ENCODE measurements at regions not wholly inside any gene's neighbourhood (a gene's known extent, or its start where the extent isn't known, plus 50 kb on each side); places are given as distances from the start of the nearest gene placed in this dataset.

- 89 to 97% methylated on average over 5 to 6 of the region's 6 CpGs for WGBS, 2 experiments (ENCODE audit: insufficient coverage in 2 of 2)
- Histone ChIP-seq H3K36me3 (ENCODE audit: control insufficient read depth, insufficient read depth, low read length) (no peaks in the 10 kb centered on the region), H3K9me3 (ENCODE audit: control insufficient read depth, low read length) (no peaks in the 10 kb centered on the region), H3K4me3 (ENCODE audit: extremely low read depth, insufficient read depth, low read length, poor library complexity, severe bottlenecking) (no peak overlapping the region), H3K27ac (ENCODE audit: low read depth, low read length, severe bottlenecking) (no peak overlapping the region), H3K4me1 (ENCODE audit: control insufficient read depth, insufficient read depth, low read length, poor library complexity, severe bottlenecking) (no peaks in the 10 kb centered on the region)
Observed at GRCh38 chr6:118744261-118744941, 93.0 kb upstream of the CEP85L start.

GRCh38 chr6:118743746-118744145, 92.4 kb upstream of the CEP85L start:
- no CpG with 5 or more reads among the region's 1 CpG for WGBS, 2 experiments (ENCODE audit: insufficient coverage in 2 of 2)

GRCh38 chr6:118740372-118740771, 89.0 kb upstream of the CEP85L start:
- no CpG with 5 or more reads among the region's 3 CpGs for WGBS, 2 experiments (ENCODE audit: insufficient coverage in 2 of 2)
- no peak overlapping the region for H3K27ac ChIP-seq (ENCODE audit: low read depth, low read length, severe bottlenecking)
- H3K4me1 ChIP-seq (ENCODE audit: control insufficient read depth, insufficient read depth, low read length, poor library complexity, severe bottlenecking), result no peaks in the 10 kb centered on the region
- H3K36me3 ChIP-seq (ENCODE audit: control insufficient read depth, insufficient read depth, low read length), result no peaks in the 10 kb centered on the region
- H3K9me3 ChIP-seq (ENCODE audit: control insufficient read depth, low read length), result no peaks in the 10 kb centered on the region
- H3K4me3 ChIP-seq (ENCODE audit: extremely low read depth, insufficient read depth, low read length, poor library complexity, severe bottlenecking), result no peak overlapping the region

More at GRCh38 chr6:118743746-118744145, 92.4 kb upstream of the CEP85L start:
- H3K4me1 ChIP-seq (ENCODE audit: control insufficient read depth, insufficient read depth, low read length, poor library complexity, severe bottlenecking), result no peaks in the 10 kb centered on the region
- H3K36me3 ChIP-seq (ENCODE audit: control insufficient read depth, insufficient read depth, low read length), result no peaks in the 10 kb centered on the region
- no peaks in the 10 kb centered on the region for H3K9me3 ChIP-seq (ENCODE audit: control insufficient read depth, low read length)
- no peak overlapping the region for H3K4me3 ChIP-seq (ENCODE audit: extremely low read depth, insufficient read depth, low read length, poor library complexity, severe bottlenecking)
- no peak overlapping the region for H3K27ac ChIP-seq (ENCODE audit: low read depth, low read length, severe bottlenecking)

GRCh38 chr6:118739696-118740353, 88.4 kb upstream of the CEP85L start:
- Histone ChIP-seq H3K36me3 (ENCODE audit: control insufficient read depth, insufficient read depth, low read length) (no peaks in the 10 kb centered on the region), H3K9me3 (ENCODE audit: control insufficient read depth, low read length) (no peaks in the 10 kb centered on the region), H3K4me3 (ENCODE audit: extremely low read depth, insufficient read depth, low read length, poor library complexity, severe bottlenecking) (no peak overlapping the region), H3K27ac (ENCODE audit: low read depth, low read length, severe bottlenecking) (no peak overlapping the region), H3K4me1 (ENCODE audit: control insufficient read depth, insufficient read depth, low read length, poor library complexity, severe bottlenecking) (no peaks in the 10 kb centered on the region)
- 89% methylated on average over 1 of the region's 2 CpGs; no CpG with 5 or more reads in 1 of the 2 experiments for WGBS, 2 experiments (ENCODE audit: insufficient coverage in 2 of 2)

GRCh38 chr6:118736440-118736839, 85.0 kb upstream of the CEP85L start:
- no peaks in the 10 kb centered on the region for H3K4me1 ChIP-seq (ENCODE audit: control insufficient read depth, insufficient read depth, low read length, poor library complexity, severe bottlenecking)
- H3K36me3 ChIP-seq (ENCODE audit: control insufficient read depth, insufficient read depth, low read length), result no peaks in the 10 kb centered on the region
- no peak overlapping the region for H3K27ac ChIP-seq (ENCODE audit: low read depth, low read length, severe bottlenecking)
- no peaks in the 10 kb centered on the region for H3K9me3 ChIP-seq (ENCODE audit: control insufficient read depth, low read length)
- 89 to 100% methylated on average over 4 of the region's 4 CpGs for WGBS, 2 experiments (ENCODE audit: insufficient coverage in 2 of 2)
- H3K4me3 ChIP-seq (ENCODE audit: extremely low read depth, insufficient read depth, low read length, poor library complexity, severe bottlenecking), result no peak overlapping the region

- WGBS, 2 experiments (ENCODE audit: insufficient coverage in 2 of 2), result no CpG with 5 or more reads among the region's 2 CpGs
- H3K4me1 ChIP-seq (ENCODE audit: control insufficient read depth, insufficient read depth, low read length, poor library complexity, severe bottlenecking), result no peaks in the 10 kb centered on the region
Observed at GRCh38 chr6:118735320-118735719, 83.9 kb upstream of the CEP85L start.

GRCh38 chr6:118725944-118726343, 74.6 kb upstream of the CEP85L start:
- H3K9me3 ChIP-seq (ENCODE audit: control insufficient read depth, low read length), result no peaks in the 10 kb centered on the region
- no peak overlapping the region for H3K4me3 ChIP-seq (ENCODE audit: extremely low read depth, insufficient read depth, low read length, poor library complexity, severe bottlenecking)
- no peak overlapping the region for H3K27ac ChIP-seq (ENCODE audit: low read depth, low read length, severe bottlenecking)
- no peaks in the 10 kb centered on the region for H3K4me1 ChIP-seq (ENCODE audit: control insufficient read depth, insufficient read depth, low read length, poor library complexity, severe bottlenecking)
- H3K36me3 ChIP-seq (ENCODE audit: control insufficient read depth, insufficient read depth, low read length), result no peaks in the 10 kb centered on the region
- WGBS, 2 experiments (ENCODE audit: insufficient coverage in 2 of 2), result 100% methylated on average over 1 of the region's 5 CpGs; no CpG with 5 or more reads in 1 of the 2 experiments

More at GRCh38 chr6:118735320-118735719, 83.9 kb upstream of the CEP85L start:
- Histone ChIP-seq H3K27ac (ENCODE audit: low read depth, low read length, severe bottlenecking) (no peak overlapping the region), H3K36me3 (ENCODE audit: control insufficient read depth, insufficient read depth, low read length) (no peaks in the 10 kb centered on the region), H3K4me3 (ENCODE audit: extremely low read depth, insufficient read depth, low read length, poor library complexity, severe bottlenecking) (no peak overlapping the region), H3K9me3 (ENCODE audit: control insufficient read depth, low read length) (no peaks in the 10 kb centered on the region)

- Histone ChIP-seq H3K4me1 (ENCODE audit: control insufficient read depth, insufficient read depth, low read length, poor library complexity, severe bottlenecking) (no peaks in the 10 kb centered on the region), H3K4me3 (ENCODE audit: extremely low read depth, insufficient read depth, low read length, poor library complexity, severe bottlenecking) (no peak overlapping the region), H3K27ac (ENCODE audit: low read depth, low read length, severe bottlenecking) (no peak overlapping the region), H3K36me3 (ENCODE audit: control insufficient read depth, insufficient read depth, low read length) (no peaks in the 10 kb centered on the region), H3K9me3 (ENCODE audit: control insufficient read depth, low read length) (no peaks in the 10 kb centered on the region)
- 80% methylated on average over 1 of the region's 3 CpGs; no CpG with 5 or more reads in 1 of the 2 experiments for WGBS, 2 experiments (ENCODE audit: insufficient coverage in 2 of 2)
Observed at GRCh38 chr6:118724211-118724610, 72.8 kb upstream of the CEP85L start.

GRCh38 chr6:118722829-118723813, 71.7 kb upstream of the CEP85L start:
- Histone ChIP-seq H3K36me3 (ENCODE audit: control insufficient read depth, insufficient read depth, low read length) (no peaks in the 10 kb centered on the region), H3K27ac (ENCODE audit: low read depth, low read length, severe bottlenecking) (no peak overlapping the region), H3K9me3 (ENCODE audit: control insufficient read depth, low read length) (no peaks in the 10 kb centered on the region), H3K4me1 (ENCODE audit: control insufficient read depth, insufficient read depth, low read length, poor library complexity, severe bottlenecking) (no peaks in the 10 kb centered on the region), H3K4me3 (ENCODE audit: extremely low read depth, insufficient read depth, low read length, poor library complexity, severe bottlenecking) (no peak overlapping the region)
- 86 to 95% methylated on average over 5 of the region's 8 CpGs for WGBS, 2 experiments (ENCODE audit: insufficient coverage in 2 of 2)

- no peak overlapping the region for H3K4me3 ChIP-seq (ENCODE audit: extremely low read depth, insufficient read depth, low read length, poor library complexity, severe bottlenecking)
- H3K27ac ChIP-seq (ENCODE audit: low read depth, low read length, severe bottlenecking), result no peak overlapping the region
- no peaks in the 10 kb centered on the region for H3K36me3 ChIP-seq (ENCODE audit: control insufficient read depth, insufficient read depth, low read length)
- H3K9me3 ChIP-seq (ENCODE audit: control insufficient read depth, low read length), result no peaks in the 10 kb centered on the region
- no peaks in the 10 kb centered on the region for H3K4me1 ChIP-seq (ENCODE audit: control insufficient read depth, insufficient read depth, low read length, poor library complexity, severe bottlenecking)
Observed at GRCh38 chr6:118720125-118720473, 68.7 kb upstream of the CEP85L start.
